ENCODE measurements at regions not wholly inside any gene's neighbourhood (a gene's known extent, or its start where the extent isn't known, plus 50 kb on each side); places are given as distances from the start of the nearest gene placed in this dataset.

DNA sequence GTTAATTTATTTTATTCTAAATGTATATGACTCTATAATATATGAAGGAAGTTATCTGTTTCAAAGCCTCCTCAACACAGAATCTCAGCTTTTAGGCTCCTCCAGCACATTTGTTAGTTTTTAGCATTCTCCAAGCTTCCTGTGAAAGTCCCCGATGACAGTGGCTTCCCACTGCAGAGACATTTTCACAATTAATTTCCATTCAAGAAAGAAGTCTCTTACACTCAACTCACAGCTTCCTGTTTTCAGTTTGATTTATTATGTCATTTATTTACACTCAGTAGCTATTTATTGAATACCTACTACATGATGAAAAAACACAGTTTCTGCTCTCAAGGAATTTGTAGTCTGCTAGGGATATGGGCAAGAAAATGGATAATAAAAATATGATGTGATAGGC, 2228.2 kb upstream of the WWC1 start (continued):
- TF ChIP-seq, protein P1, sequence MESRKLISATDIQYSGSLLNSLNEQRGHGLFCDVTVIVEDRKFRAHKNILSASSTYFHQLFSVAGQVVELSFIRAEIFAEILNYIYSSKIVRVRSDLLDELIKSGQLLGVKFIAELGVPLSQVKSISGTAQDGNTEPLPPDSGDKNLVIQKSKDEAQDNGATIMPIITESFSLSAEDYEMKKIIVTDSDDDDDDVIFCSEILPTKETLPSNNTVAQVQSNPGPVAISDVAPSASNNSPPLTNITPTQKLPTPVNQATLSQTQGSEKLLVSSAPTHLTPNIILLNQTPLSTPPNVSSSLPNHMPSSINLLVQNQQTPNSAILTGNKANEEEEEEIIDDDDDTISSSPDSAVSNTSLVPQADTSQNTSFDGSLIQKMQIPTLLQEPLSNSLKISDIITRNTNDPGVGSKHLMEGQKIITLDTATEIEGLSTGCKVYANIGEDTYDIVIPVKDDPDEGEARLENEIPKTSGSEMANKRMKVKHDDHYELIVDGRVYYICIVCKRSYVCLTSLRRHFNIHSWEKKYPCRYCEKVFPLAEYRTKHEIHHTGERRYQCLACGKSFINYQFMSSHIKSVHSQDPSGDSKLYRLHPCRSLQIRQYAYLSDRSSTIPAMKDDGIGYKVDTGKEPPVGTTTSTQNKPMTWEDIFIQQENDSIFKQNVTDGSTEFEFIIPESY (IDR thresholded peaks at IDR 0.05), result no peak
- TF ChIP-seq FOXA2 (IDR thresholded peaks at IDR 0.05), result no peak

DNA sequence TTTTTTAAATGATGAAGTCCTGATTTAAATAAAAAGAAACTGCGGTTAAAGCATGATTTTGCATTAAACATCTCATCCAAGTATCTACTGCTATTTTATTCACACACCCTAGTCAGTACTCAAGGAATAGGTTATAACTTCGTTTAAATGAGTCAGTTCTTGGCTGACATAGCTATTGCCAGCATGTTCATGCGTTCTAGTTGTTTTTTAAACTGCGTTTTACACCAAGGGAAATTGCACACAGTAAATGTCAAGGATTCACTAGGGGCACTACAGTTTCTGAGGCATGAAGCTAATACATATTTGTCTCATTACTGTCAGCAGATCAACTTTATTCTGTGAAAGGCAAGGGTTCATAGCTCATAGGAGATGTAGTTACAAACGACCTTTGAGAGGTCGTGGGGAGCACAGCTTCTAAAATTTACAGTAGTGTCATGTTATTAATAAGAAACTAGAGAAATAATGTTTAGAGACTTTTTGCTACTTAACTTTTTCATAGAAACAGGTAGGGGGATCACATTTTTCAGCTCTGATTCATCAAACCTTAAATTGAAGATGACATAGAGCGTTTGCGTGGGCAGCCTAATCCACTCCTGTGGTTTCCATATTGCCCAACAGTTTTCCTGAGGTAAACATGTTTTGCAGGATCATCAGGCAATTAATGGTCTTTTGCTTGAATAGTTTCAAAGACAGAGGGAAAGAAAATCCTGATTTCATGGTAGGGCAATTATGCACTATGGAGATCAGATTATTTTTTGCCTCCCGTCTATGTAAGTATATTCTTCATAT, 2222.7 kb upstream of the WWC1 start:
- Histone ChIP-seq H3K27me3 (ENCODE audit: control insufficient read depth in 4 of 4, insufficient read depth in 4 of 4, low read length in 3 of 4) (no peaks in the 10 kb centered on the region), H3K36me3 (ENCODE audit: control insufficient read depth in 4 of 4, insufficient read depth in 3 of 4, low read depth in 1 of 4, low read length in 3 of 4) (no peaks in the 10 kb centered on the region), H3K27ac (ENCODE audit: low read depth in 1 of 2, low read length in 2 of 2) (no peak overlapping the region), H3K4me1 (ENCODE audit: control insufficient read depth in 4 of 4, insufficient read depth in 4 of 4, low read length in 3 of 4) (no peaks in the 10 kb centered on the region), H3K9me3 (ENCODE audit: control insufficient read depth in 4 of 4, low read length in 3 of 4) (no peaks in the 10 kb centered on the region), H3K4me3 (ENCODE audit: low read depth in 1 of 3, low read length in 3 of 3) (no peak overlapping the region), H3K9ac (ENCODE audit: low read depth in 1 of 2, low read length in 2 of 2) (no peak overlapping the region)
- TF ChIP-seq, protein P1 (IDR thresholded peaks at IDR 0.05), result no peak
- TF ChIP-seq EGR1 (IDR thresholded peaks at IDR 0.05; ENCODE audit: low read depth in 2 of 2) (no peak), HNF4G (IDR thresholded peaks at IDR 0.05) (no peak), YY1 (IDR thresholded peaks at IDR 0.05) (no peak), FOXA1 (IDR thresholded peaks at IDR 0.05) (no peak), FOXA2 (IDR thresholded peaks at IDR 0.05) (no peak), RXRA (IDR thresholded peaks at IDR 0.05) (no peak), SP1 (IDR thresholded peaks at IDR 0.05) (no peak), JUND (IDR thresholded peaks at IDR 0.05) (no peak), HNF4A (conservative IDR thresholded peaks at IDR 0.05) (no peak)
- TF ChIP-seq, protein P2, sequence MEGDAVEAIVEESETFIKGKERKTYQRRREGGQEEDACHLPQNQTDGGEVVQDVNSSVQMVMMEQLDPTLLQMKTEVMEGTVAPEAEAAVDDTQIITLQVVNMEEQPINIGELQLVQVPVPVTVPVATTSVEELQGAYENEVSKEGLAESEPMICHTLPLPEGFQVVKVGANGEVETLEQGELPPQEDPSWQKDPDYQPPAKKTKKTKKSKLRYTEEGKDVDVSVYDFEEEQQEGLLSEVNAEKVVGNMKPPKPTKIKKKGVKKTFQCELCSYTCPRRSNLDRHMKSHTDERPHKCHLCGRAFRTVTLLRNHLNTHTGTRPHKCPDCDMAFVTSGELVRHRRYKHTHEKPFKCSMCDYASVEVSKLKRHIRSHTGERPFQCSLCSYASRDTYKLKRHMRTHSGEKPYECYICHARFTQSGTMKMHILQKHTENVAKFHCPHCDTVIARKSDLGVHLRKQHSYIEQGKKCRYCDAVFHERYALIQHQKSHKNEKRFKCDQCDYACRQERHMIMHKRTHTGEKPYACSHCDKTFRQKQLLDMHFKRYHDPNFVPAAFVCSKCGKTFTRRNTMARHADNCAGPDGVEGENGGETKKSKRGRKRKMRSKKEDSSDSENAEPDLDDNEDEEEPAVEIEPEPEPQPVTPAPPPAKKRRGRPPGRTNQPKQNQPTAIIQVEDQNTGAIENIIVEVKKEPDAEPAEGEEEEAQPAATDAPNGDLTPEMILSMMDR (IDR thresholded peaks at IDR 0.05; ENCODE audit: low read depth, low read length, missing input control), result no peak
- TF ChIP-seq, protein P3, sequence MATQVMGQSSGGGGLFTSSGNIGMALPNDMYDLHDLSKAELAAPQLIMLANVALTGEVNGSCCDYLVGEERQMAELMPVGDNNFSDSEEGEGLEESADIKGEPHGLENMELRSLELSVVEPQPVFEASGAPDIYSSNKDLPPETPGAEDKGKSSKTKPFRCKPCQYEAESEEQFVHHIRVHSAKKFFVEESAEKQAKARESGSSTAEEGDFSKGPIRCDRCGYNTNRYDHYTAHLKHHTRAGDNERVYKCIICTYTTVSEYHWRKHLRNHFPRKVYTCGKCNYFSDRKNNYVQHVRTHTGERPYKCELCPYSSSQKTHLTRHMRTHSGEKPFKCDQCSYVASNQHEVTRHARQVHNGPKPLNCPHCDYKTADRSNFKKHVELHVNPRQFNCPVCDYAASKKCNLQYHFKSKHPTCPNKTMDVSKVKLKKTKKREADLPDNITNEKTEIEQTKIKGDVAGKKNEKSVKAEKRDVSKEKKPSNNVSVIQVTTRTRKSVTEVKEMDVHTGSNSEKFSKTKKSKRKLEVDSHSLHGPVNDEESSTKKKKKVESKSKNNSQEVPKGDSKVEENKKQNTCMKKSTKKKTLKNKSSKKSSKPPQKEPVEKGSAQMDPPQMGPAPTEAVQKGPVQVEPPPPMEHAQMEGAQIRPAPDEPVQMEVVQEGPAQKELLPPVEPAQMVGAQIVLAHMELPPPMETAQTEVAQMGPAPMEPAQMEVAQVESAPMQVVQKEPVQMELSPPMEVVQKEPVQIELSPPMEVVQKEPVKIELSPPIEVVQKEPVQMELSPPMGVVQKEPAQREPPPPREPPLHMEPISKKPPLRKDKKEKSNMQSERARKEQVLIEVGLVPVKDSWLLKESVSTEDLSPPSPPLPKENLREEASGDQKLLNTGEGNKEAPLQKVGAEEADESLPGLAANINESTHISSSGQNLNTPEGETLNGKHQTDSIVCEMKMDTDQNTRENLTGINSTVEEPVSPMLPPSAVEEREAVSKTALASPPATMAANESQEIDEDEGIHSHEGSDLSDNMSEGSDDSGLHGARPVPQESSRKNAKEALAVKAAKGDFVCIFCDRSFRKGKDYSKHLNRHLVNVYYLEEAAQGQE (IDR thresholded peaks at IDR 0.05), result no peak
- WGBS, result 71% methylated on average over 9 of the region's 9 CpGs
- no peak for DNase-seq (ENCODE audit: low spot score)

Measured in liver (tissue), 8 donors.